PC-9 (cell line): ENCODE measurements at regions not wholly inside any gene's neighbourhood (a gene's known extent, or its start where the extent isn't known, plus 50 kb on each side); places are given as distances from the start of the nearest gene placed in this dataset.

ENCODE experiments used
- BruUV-seq: library from RNA; stranded (reverse); fragments of 400-500 nt; replicated peaks from 2 replicates; lab custom pipeline; 2021; lab: Mats Ljungman, UMichigan
- CTCF ChIA-PET: fragments of 300-600 bp; sonication (Branson Sonifier 250); formaldehyde crosslinking; loops from one replicate; lab custom pipeline; 2022; ENCODE audit warnings: antibody characterized with exemption; lab: Charles Lee
- POLR2A ChIA-PET: fragments of 300-600 bp; sonication (Branson Sonifier 250); formaldehyde crosslinking; loops from one replicate; lab custom pipeline; 2022; ENCODE audit warnings: antibody characterized with exemption; ENCODE audit not compliant: unreplicated experiment; lab: Charles Lee
- DNase-seq, 2 experiments: peaks; one replicate each; pipeline versions ENCODE4 v3.0.0 to v3.0.0-alpha.2; 2015 to 2022; ENCODE audit warnings: mixed read lengths in 1 of 2
- H2AFZ ChIP-seq: fragments of 200-600 bp; sonication (generic); 2 replicates; pipeline ENCODE4 v1.8.1; 2017; ENCODE audit warnings: antibody characterized with exemption
- H3F3A ChIP-seq: fragments of 200-600 bp; sonication (generic); 2 replicates; pipeline ENCODE4 v1.8.1; 2017; ENCODE audit warnings: antibody characterized with exemption, mild to moderate bottlenecking, low read depth; ENCODE audit not compliant: insufficient read depth
- H3K27ac ChIP-seq: fragments of 200-600 bp; sonication (generic); 2 replicates; pipeline ENCODE4 v1.6.1; 2016; ENCODE audit warnings: mixed run types
- H3K27me3 ChIP-seq: fragments of 200-600 bp; sonication (generic); 2 replicates; pipeline ENCODE4 v1.6.1; 2016; ENCODE audit warnings: low read depth, mixed run types; ENCODE audit not compliant: insufficient read depth
- H3K36me3 ChIP-seq: fragments of 200-600 bp; sonication (generic); 2 replicates; pipeline ENCODE4 v1.6.1; 2016; ENCODE audit warnings: low read depth, mixed run types
- H3K4me1 ChIP-seq: fragments of 200-600 bp; sonication (generic); replicated peaks from 2 replicates; pipeline ENCODE4 v1.6.1; 2016; ENCODE audit warnings: mixed run types; ENCODE audit not compliant: insufficient read depth
- H3K4me2 ChIP-seq: fragments of 200-600 bp; sonication (generic); 2 replicates; pipeline ENCODE4 v1.6.1; 2017; ENCODE audit warnings: mixed run types
- H3K4me3 ChIP-seq: fragments of 200-600 bp; sonication (generic); 2 replicates; pipeline ENCODE4 v1.6.1; 2016; ENCODE audit warnings: mixed run types
- H3K79me2 ChIP-seq: fragments of 200-600 bp; sonication (generic); 2 replicates; pipeline ENCODE4 v1.6.1; 2017; ENCODE audit warnings: low read depth, mixed run types
- H3K9me2 ChIP-seq: fragments of 200-600 bp; sonication (generic); 2 replicates; pipeline ENCODE4 v1.8.1; 2017; ENCODE audit warnings: mild to moderate bottlenecking; ENCODE audit not compliant: insufficient read depth
- H3K9me3 ChIP-seq: fragments of 200-600 bp; sonication (generic); 2 replicates; pipeline ENCODE4 v1.8.1; 2016; ENCODE audit warnings: low read depth; ENCODE audit not compliant: insufficient read depth
- H4K20me1 ChIP-seq: fragments of 200-600 bp; sonication (generic); 2 replicates; pipeline ENCODE4 v1.8.1; 2017; ENCODE audit not compliant: insufficient read depth
- CTCF ChIP-seq: fragments of 200-600 bp; sonication (generic); conservative IDR thresholded peaks from 2 replicates; pipeline ENCODE4 v1.6.1; 2017; ENCODE audit warnings: mixed run types, antibody characterized with exemption, mild to moderate bottlenecking, moderate library complexity
- EZH2 ChIP-seq: fragments of 200-600 bp; sonication (generic); IDR thresholded peaks from 2 replicates; pipeline ENCODE4 v1.8.0; 2017; ENCODE audit warnings: antibody characterized with exemption, low read depth
- intact Hi-C: fragments of 100-400 bp; cut with micrococcal nuclease; formaldehyde crosslinking; loops from one replicate; pipeline ENCODE4 v1.10.0; 2022; ENCODE audit not compliant: unreplicated experiment

- Histone ChIP-seq H3K9me3 (no peaks in the 10 kb centered on the region), H3K27me3 (peaks cover 9% of the 10 kb centered on the region), H3K79me2 (no peaks in the 10 kb centered on the region), H3K4me2 (no peak overlapping the region), H4K20me1 (no peaks in the 10 kb centered on the region), H3K4me1 (no peaks in the 10 kb centered on the region), H3K27ac (no peak overlapping the region), H3K4me3 (no peak overlapping the region), H3K9me2 (no peaks in the 10 kb centered on the region), H3F3A (no peaks in the 10 kb centered on the region), H3K36me3 (no peaks in the 10 kb centered on the region), H2AFZ (no peak overlapping the region)
- ChIA-PET CTCF (no interaction called here), POLR2A (interaction anchor here (0.7 kb wide), 1 partner anchor 17 kb away, joined by 3 read pairs; no protein-coding TSS in a partner anchor)
- BruUV-seq: no TSS peak
- intact Hi-C loops: no loop called here
- TF ChIP-seq EZH2 (no peak), CTCF (no peak)
- no peak for DNase-seq
These were observed 90.3 kb upstream of the CLDN5 start for GRCh38 chr22:19614536-19614863.

- no peak overlapping the region for H3K4me3 ChIP-seq
- peaks cover 9% of the 10 kb centered on the region for H3K27me3 ChIP-seq
- no peaks in the 10 kb centered on the region for H3K4me1 ChIP-seq
- intact Hi-C loops: no loop called here
- BruUV-seq: no TSS peak
- H3F3A ChIP-seq: no peaks in the 10 kb centered on the region
- no peak for TF ChIP-seq CTCF
- no peak for TF ChIP-seq EZH2
- no peaks in the 10 kb centered on the region for H4K20me1 ChIP-seq
- no peaks in the 10 kb centered on the region for H3K9me2 ChIP-seq
- no peaks in the 10 kb centered on the region for H3K79me2 ChIP-seq
- no peaks in the 10 kb centered on the region for H3K9me3 ChIP-seq
- H3K36me3 ChIP-seq: no peaks in the 10 kb centered on the region
- DNase-seq: no peak
- CTCF ChIA-PET: no interaction called here
- H2AFZ ChIP-seq: no peak overlapping the region
- no peak overlapping the region for H3K27ac ChIP-seq
- POLR2A ChIA-PET: interaction anchor here (0.7 kb wide), 1 partner anchor 17 kb away, joined by 3 read pairs; no protein-coding TSS in a partner anchor
- H3K4me2 ChIP-seq: no peak overlapping the region
These were observed 90.8 kb upstream of the CLDN5 start for GRCh38 chr22:19615001-19615461.

GRCh38 chr22:19615867-19616581 is 91.8 kb upstream of the CLDN5 start:
- peaks cover 9% of the 10 kb centered on the region for H3K27me3 ChIP-seq
- no TSS peak for BruUV-seq
- no peak overlapping the region for H3K4me2 ChIP-seq

More at GRCh38 chr22:19615867-19616581, 91.8 kb upstream of the CLDN5 start:
- Histone ChIP-seq H3K9me3 (no peaks in the 10 kb centered on the region), H3F3A (no peaks in the 10 kb centered on the region), H3K27ac (no peak overlapping the region), H2AFZ (no peak overlapping the region), H4K20me1 (no peaks in the 10 kb centered on the region), H3K36me3 (no peaks in the 10 kb centered on the region), H3K79me2 (no peaks in the 10 kb centered on the region), H3K9me2 (no peaks in the 10 kb centered on the region), H3K4me3 (no peak overlapping the region), H3K4me1 (no peaks in the 10 kb centered on the region)
- TF ChIP-seq CTCF (no peak), EZH2 (no peak)
- CTCF ChIA-PET: interaction anchor here (0.5 kb wide), 1 partner anchor 136 kb away, joined by 3 read pairs; the partner anchor contains the start of gene CDC45
- intact Hi-C loops: no loop called here
- POLR2A ChIA-PET: no interaction called here
- DNase-seq: no peak
